Limb (tissue), 2 donors: ENCODE measurements at regions not wholly inside any gene's neighbourhood (a gene's known extent, or its start where the extent isn't known, plus 50 kb on each side); places are given as distances from the start of the nearest gene placed in this dataset.

Experiments
- DNase-seq, 2 donors: peaks; one replicate each; pipeline ENCODE4 v3.0.0-alpha.2; 2016; ENCODE audit errors: extremely low spot score in 2 of 2

- no peak for DNase-seq
These were observed 1530.9 kb upstream of the PABPC4L start for GRCh38 chr4:135732448-135732847.

DNA sequence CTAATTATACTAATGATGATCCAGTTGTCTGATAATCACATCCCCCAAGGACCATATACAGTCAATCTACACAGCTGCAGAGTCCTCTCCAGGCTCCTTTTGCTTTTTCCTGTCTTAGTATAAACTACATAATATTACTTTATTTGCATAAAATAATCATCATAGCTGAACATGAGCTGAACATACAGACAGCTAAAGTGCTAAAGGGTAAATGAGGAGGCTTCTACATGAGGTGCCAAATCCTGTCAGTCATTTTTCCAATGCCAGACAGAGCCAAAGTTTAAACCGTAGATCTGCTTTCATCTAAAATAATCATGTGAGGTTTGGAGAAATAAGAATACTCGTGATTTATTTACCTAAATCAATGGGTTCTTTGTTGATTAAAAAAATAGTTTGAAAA is 1530.1 kb upstream of the PABPC4L start:
- DNase-seq = no peak

DNA sequence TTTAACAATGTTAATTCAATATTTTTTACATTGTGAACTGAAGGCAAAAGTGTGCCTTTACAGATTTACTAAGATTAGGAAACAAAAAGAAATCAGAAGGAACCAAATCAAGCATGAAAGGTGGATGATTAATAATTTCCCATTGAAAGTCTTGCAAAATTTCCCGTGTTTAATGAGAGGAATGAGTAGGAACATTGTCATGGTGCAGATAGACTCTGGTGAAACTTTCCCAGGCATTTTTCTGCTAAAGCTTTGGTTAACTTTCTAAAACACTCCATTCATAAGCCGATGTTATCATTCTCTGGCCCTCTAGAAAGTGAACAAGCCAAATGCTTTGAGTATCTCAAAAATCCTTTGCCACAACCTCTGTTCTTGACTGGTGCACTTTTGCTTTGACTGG is 1522.8 kb upstream of the PABPC4L start:
- DNase-seq = no peak

DNA sequence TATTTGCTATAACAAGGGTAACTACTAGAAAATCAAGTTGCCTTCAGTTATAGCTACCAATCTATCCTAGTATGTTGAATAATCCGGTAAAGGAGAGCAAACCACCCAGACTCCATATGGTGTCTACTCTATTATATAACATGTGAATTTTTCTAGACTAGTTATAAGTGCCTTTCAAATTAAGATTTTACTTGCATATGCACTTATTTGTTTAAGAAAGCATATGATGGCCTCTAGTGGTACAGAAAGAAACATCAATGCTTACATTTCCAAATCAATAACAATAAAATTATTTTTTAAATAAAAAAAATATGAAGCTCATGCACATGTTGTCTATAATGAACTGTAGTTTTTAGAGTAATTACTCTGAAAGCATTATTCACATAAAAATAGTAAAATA is 1516.4 kb upstream of the PABPC4L start:
- no peak for DNase-seq

GRCh38 chr4:135705343-135705742 is 1503.8 kb upstream of the PABPC4L start:
- no peak for DNase-seq

- no peak for DNase-seq
These were observed 1492.5 kb upstream of the PABPC4L start for GRCh38 chr4:135694066-135694465.

- no peak for DNase-seq
These were observed 1482.4 kb upstream of the PABPC4L start for GRCh38 chr4:135684001-135684400.

GRCh38 chr4:135672202-135672601 is 1470.6 kb upstream of the PABPC4L start:
- DNase-seq = no peak

DNA sequence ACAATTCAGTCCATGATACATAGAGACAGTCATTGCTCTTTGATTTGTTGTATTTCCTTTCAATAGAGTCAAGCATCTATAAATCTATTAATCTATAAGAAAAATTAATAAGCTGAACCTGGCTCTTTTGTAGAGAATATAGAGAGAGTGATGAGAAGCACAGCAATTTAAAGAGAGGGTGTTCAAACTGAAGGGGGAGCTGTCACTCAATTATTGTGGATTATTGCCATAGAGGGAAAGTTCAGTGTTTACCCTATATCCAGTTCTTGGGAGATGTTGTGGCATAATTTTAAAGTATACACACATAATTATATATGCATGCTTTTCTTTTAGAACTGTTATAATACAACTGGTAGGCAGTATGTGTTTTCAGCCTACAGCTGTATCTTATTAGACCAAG is 1469.0 kb upstream of the PABPC4L start:
- DNase-seq = no peak
